ENCODE measurements at regions not wholly inside any gene's neighbourhood (a gene's known extent, or its start where the extent isn't known, plus 50 kb on each side); places are given as distances from the start of the nearest gene placed in this dataset.

DNA sequence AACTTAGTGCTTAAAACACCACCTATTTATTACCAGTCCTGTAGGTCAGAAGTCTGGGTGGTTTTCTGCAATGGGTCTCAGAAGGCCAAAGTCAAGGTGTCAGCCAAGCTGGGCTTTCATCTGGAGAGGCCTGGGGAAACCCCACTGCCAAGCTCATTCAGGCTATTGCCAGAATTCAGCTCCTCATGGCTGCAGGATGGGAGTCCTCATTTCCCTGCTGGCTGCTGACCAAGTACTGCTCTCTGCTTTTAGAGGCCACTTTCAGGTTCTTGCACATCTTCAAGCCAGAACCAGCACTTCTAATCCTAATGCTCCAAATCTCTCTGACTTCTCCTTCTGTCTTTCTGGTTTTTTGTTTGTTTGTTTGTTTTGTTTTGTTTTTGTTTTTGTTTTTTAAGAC is 109.3 kb downstream of the BCOR start:
- H3F3A ChIP-seq (ENCODE audit: insufficient read depth, low read length, poor library complexity, severe bottlenecking): no peaks in the 10 kb centered on the region
- no peak overlapping the region for H3K9ac ChIP-seq (ENCODE audit: low read length)
- H3K27ac ChIP-seq (ENCODE audit: low read length): no peak overlapping the region
- no peak overlapping the region for H3K4me2 ChIP-seq (ENCODE audit: low read length)
- no peaks in the 10 kb centered on the region for H4K20me1 ChIP-seq (ENCODE audit: insufficient read depth)
- H3K79me2 ChIP-seq (replicated peaks; ENCODE audit: insufficient read depth, low read length): no peaks in the 10 kb centered on the region
- no peaks in the 10 kb centered on the region for H3K27me3 ChIP-seq (ENCODE audit: insufficient read depth, low read depth, low read length)
- no peaks in the 10 kb centered on the region for H3K9me3 ChIP-seq (ENCODE audit: low read length)
- no peak overlapping the region for H2AFZ ChIP-seq (ENCODE audit: low read depth, low read length)
- no peaks in the 10 kb centered on the region for H3K9me2 ChIP-seq (ENCODE audit: insufficient read depth, low read length)
- no peak overlapping the region for H3K4me3 ChIP-seq (ENCODE audit: low read length)
- TF ChIP-seq EZH2 (IDR thresholded peaks at IDR 0.05; ENCODE audit: borderline replicate concordance, insufficient read depth, low read length, poor library complexity, severe bottlenecking): no peak
- TF ChIP-seq MXI1 (conservative IDR thresholded peaks at IDR 0.05; ENCODE audit: poor library complexity, severe bottlenecking): no peak
- TF ChIP-seq POLR2AphosphoS5 (IDR thresholded peaks at IDR 0.05): no peak
- TF ChIP-seq TAF1 (IDR thresholded peaks at IDR 0.05; ENCODE audit: low read depth): no peak
- no peak for TF ChIP-seq SMC3 (conservative IDR thresholded peaks at IDR 0.05; ENCODE audit: poor library complexity)
- TF ChIP-seq RAD21 (conservative IDR thresholded peaks at IDR 0.05): no peak
- TF ChIP-seq, protein P1, sequence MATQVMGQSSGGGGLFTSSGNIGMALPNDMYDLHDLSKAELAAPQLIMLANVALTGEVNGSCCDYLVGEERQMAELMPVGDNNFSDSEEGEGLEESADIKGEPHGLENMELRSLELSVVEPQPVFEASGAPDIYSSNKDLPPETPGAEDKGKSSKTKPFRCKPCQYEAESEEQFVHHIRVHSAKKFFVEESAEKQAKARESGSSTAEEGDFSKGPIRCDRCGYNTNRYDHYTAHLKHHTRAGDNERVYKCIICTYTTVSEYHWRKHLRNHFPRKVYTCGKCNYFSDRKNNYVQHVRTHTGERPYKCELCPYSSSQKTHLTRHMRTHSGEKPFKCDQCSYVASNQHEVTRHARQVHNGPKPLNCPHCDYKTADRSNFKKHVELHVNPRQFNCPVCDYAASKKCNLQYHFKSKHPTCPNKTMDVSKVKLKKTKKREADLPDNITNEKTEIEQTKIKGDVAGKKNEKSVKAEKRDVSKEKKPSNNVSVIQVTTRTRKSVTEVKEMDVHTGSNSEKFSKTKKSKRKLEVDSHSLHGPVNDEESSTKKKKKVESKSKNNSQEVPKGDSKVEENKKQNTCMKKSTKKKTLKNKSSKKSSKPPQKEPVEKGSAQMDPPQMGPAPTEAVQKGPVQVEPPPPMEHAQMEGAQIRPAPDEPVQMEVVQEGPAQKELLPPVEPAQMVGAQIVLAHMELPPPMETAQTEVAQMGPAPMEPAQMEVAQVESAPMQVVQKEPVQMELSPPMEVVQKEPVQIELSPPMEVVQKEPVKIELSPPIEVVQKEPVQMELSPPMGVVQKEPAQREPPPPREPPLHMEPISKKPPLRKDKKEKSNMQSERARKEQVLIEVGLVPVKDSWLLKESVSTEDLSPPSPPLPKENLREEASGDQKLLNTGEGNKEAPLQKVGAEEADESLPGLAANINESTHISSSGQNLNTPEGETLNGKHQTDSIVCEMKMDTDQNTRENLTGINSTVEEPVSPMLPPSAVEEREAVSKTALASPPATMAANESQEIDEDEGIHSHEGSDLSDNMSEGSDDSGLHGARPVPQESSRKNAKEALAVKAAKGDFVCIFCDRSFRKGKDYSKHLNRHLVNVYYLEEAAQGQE (IDR thresholded peaks at IDR 0.05; ENCODE audit: borderline replicate concordance): no peak
- TF ChIP-seq EP300 (conservative IDR thresholded peaks at IDR 0.05; ENCODE audit: poor library complexity, severe bottlenecking): no peak
- TF ChIP-seq, protein P2, sequence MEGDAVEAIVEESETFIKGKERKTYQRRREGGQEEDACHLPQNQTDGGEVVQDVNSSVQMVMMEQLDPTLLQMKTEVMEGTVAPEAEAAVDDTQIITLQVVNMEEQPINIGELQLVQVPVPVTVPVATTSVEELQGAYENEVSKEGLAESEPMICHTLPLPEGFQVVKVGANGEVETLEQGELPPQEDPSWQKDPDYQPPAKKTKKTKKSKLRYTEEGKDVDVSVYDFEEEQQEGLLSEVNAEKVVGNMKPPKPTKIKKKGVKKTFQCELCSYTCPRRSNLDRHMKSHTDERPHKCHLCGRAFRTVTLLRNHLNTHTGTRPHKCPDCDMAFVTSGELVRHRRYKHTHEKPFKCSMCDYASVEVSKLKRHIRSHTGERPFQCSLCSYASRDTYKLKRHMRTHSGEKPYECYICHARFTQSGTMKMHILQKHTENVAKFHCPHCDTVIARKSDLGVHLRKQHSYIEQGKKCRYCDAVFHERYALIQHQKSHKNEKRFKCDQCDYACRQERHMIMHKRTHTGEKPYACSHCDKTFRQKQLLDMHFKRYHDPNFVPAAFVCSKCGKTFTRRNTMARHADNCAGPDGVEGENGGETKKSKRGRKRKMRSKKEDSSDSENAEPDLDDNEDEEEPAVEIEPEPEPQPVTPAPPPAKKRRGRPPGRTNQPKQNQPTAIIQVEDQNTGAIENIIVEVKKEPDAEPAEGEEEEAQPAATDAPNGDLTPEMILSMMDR (IDR thresholded peaks at IDR 0.05; ENCODE audit: poor library complexity, severe bottlenecking): no peak
- no peaks in the 10 kb centered on the region for H3K36me3 ChIP-seq (ENCODE audit: insufficient read depth, low read length)

DNA sequence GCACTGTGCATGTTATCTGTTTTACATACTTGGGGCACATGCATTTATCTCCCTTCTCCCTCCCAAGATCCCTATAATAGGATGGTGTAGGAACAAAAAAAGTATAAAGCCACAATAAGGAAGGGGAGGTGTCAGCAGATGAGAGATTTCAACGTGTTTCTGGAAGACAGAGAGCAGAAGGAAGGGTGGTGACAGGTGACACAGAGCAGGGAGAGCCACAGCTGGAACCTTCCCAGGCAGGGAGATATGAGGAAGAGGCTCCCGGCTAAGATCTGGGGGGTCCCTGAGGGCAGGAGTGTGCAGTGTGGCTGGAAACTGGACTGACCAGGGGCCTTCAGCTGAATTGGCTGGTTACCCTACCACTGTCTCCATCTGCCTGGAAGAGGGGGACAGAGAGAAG is 107.4 kb downstream of the BCOR start:
- no peak for TF ChIP-seq POLR2AphosphoS5 (IDR thresholded peaks at IDR 0.05)
- TF ChIP-seq, protein P2 (IDR thresholded peaks at IDR 0.05; ENCODE audit: poor library complexity, severe bottlenecking): no peak
- no peak for TF ChIP-seq SMC3 (conservative IDR thresholded peaks at IDR 0.05; ENCODE audit: poor library complexity)
- no peak for TF ChIP-seq TAF1 (IDR thresholded peaks at IDR 0.05; ENCODE audit: low read depth)
- TF ChIP-seq, protein P1 (IDR thresholded peaks at IDR 0.05; ENCODE audit: borderline replicate concordance): no peak
- no peaks in the 10 kb centered on the region for H3K79me2 ChIP-seq (replicated peaks; ENCODE audit: insufficient read depth, low read length)

More for the DNA sequence above, 107.4 kb downstream of the BCOR start:
- Histone ChIP-seq H3K4me2 (ENCODE audit: low read length) (no peak overlapping the region), H3K27me3 (ENCODE audit: insufficient read depth, low read depth, low read length) (no peaks in the 10 kb centered on the region), H3K4me3 (ENCODE audit: low read length) (no peak overlapping the region), H3K9ac (ENCODE audit: low read length) (no peak overlapping the region), H3K27ac (ENCODE audit: low read length) (no peak overlapping the region), H2AFZ (ENCODE audit: low read depth, low read length) (no peak overlapping the region), H3K36me3 (ENCODE audit: insufficient read depth, low read length) (no peaks in the 10 kb centered on the region), H3F3A (ENCODE audit: insufficient read depth, low read length, poor library complexity, severe bottlenecking) (no peaks in the 10 kb centered on the region), H3K9me2 (ENCODE audit: insufficient read depth, low read length) (no peaks in the 10 kb centered on the region), H3K9me3 (ENCODE audit: low read length) (no peaks in the 10 kb centered on the region), H4K20me1 (ENCODE audit: insufficient read depth) (no peaks in the 10 kb centered on the region)
